Fibroblast of skin of abdomen (primary cell): ENCODE measurements at regions not wholly inside any gene's neighbourhood (a gene's known extent, or its start where the extent isn't known, plus 50 kb on each side); places are given as distances from the start of the nearest gene placed in this dataset.

Experiments used
- DNase-seq: peaks from one replicate; pipeline ENCODE4 v3.0.0-alpha.2; 2013

DNA sequence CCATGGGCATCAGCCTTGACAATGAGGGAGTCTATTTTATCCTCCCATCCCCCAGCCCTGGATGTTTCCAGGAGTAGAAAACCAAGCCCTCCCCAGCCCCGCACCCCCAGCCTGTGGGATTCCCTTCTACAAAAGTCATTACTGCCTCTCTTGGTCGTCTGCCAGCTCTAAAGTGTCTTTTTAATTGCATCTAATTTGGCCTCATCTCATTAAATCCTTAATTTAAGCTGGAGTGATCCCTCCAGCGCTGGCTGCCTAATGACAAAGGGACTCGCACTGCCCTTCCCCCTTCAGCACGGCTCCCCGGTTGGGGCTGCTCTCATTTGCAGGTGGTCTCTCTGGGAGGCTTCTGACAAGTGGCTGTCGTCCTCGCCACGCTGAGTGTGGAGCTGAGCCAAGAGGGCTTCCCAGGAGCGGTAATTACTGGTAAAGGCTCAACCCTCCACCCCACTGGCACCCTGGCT, 107.9 kb upstream of the ALDH1B1 start:
- DNase-seq: no peak

DNA sequence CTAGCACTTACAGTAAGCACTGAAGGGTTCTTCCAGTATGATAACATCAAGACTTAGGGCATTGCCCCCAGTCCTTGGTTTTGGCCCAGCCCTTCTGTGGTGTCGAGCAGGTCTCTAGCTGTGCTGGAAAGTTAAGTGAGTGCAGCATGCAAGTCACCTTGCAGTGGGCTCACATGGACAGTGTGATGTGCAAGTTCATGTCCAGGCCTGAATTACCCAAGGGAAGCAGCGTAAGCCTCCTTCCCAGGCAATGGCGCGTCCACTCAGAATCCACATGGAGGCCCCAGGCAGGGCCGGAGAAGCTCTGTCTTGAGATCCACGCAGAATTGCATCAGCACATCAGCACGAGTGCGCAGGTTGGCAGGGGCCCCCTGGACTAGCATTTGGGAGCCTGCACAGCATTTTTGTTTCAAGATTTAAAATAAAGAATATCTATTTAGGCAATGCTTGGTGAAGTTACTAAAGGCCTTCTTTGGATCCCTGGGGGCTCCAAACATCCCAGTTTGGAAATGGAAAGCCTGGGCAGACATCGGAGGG, 108.4 kb upstream of the ALDH1B1 start:
- DNase-seq: no peak

DNA sequence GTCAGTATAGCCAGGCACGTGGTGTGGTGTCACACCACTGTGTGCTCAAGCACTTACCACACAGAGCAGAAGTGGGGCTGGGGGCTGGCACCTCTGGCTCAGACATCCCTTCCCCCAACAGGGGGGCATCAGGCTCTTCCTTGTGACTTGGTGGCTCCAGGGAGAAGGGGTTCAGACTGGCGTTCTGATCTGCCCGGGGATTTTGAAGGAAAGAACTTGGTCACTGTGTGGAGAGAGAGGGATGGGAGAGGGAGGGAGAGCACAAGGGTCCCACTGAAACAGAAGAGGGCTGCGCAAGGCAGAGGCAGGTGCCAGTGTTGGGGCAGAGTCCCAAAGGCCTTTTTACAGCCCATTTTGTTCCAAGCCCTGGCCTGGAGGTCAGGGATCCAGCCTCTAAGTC, 109.7 kb upstream of the ALDH1B1 start:
- no peak for DNase-seq

DNA sequence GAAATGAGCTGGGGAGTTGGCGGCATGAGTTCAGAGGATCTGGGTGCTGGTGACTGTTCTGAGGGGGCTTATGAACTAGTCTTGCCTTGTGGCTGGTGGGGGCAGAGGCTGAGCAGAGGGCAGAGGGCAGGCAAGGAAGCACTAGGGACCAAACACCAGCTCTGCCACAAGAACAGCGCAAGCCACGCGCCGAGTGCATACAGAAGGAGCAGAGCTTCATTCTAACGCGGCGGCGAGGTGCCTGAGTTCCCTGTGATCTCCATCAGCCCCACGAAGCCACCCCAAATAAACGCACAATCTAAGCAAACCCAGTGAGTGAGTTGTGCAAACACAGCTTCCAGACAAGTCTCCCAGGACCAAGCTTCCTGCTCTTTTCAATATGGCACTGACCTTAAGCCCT, 110.6 kb upstream of the ALDH1B1 start:
- DNase-seq: no peak

DNA sequence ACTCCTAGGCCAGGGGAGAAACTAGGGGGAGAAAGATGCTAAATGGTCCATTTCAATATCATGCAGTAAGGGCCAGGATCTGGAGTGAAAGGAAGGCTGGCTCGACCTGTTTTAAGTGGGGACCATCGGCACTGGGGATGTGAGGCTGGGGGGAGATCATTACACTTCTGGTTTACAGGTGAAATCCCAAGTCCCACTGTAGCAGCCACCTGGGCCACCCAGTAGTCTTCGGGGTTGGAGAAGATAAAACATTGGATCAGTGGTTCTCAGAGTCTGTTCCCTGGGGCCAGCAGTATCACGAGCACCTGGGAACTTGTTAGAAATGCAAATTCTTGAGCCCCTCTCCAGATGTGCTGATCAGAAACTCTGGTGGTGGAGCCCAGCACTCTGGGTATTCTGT, 111.3 kb upstream of the ALDH1B1 start:
- no peak for DNase-seq

DNA sequence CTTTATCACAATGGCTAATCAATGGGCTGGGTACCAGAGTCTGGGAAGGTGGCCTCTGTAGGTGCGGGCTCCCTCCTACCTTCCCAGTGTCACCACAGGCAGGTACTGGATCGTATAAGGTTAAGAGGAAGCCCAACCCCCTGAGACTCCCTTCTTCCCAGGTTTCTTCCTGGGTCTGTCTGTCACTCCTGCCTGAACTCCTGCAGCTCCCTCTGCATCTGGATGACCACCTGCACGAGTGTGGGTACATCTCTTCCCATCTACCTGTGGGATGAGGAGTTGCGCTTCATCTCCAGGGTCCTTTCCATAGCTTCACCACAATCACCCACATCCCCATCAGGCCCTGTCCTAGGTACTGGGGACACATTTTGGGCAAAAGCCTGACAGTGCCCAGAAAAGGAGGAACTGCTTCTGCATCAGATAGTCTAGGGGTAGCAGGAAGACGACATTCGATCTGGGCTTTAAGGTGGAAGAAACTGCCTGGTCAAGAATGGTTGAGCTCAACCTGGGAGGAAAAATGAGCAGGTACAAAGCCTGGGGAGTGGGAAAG, 112.2 kb upstream of the ALDH1B1 start:
- no peak for DNase-seq

DNA sequence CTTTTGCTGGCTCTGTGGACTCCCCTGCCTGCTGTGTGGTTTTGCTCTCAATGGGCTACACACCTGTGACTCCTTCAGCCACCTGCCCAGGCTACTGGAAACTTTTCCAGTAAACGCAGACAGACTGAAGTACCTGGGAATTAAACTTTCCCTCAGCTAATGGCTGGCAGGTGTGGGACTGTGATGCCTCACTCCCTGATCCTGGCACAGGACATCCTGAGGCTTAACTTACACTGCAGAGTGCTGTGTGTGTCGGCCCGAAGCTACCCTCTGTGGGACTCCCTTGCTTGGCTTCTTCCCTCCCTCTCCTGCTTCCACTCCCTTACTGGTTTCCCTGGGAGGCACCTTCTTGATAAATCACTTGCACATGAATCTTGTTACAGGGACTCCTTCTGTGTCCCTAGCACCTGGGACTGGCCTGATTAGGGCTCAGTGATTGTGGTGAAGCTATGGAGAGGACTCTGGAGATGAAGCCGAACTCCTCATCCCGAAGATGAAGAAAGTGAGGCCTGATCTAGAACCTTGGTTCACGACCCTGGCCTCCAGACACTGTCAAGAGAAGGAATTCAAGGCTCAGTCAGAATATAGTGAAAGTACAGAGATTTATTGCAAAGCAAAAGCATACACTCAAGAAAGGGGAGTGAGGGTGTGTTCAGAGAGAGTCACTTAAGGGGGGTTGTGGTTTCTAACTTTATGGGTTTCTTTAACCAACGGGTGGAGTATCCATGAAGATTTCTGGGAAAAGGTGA, 113.4 kb upstream of the ALDH1B1 start:
- DNase-seq: no peak

DNA sequence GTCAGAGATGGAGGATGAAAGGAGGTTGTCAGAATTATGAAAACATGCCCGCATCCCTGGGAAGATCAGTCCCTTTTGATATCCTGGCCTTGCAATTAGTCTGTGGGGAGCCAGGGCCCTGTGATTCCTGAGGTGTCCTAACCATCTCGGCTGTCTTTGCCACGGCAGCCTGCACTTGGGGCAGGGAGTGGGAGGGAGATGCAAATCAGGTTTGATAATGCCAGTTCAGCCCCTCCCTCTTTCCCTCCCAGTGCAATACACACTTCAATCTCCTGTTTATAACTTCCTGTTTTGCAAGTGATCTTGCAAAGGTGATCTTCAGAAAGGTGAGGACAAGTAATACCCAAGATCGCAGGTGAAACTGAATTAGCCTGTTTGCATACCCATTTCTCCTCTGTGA, 114.0 kb upstream of the ALDH1B1 start:
- no peak for DNase-seq

DNA sequence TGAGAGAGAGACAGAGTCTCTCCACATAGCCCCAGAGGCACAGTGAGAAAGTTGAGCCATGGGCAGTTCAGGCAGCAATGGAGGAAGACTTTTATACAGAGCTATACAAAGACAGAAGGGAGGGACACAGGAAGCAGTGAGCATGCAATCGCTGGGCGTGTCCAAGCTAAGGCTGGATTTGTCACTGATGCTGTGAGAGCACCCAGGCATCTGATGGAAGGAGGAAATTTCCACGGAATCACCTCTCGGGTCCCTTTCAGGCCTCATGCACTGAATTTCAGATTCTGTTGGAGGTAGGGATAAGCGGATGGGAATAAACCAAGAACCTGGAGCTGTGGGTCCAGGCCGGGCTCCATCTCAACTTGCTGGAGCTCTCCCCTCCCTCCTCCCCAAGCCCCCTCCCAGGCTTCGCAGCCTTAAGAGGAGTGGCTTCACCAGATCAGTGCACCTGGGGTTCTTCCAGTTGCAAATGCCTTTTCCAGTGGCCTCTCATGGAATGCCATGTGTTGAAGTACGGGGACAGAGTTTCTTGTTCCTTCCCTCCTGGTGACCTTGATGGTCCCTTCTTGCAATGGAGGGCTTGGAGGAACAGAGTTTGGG, 114.8 kb upstream of the ALDH1B1 start:
- DNase-seq: no peak

DNA sequence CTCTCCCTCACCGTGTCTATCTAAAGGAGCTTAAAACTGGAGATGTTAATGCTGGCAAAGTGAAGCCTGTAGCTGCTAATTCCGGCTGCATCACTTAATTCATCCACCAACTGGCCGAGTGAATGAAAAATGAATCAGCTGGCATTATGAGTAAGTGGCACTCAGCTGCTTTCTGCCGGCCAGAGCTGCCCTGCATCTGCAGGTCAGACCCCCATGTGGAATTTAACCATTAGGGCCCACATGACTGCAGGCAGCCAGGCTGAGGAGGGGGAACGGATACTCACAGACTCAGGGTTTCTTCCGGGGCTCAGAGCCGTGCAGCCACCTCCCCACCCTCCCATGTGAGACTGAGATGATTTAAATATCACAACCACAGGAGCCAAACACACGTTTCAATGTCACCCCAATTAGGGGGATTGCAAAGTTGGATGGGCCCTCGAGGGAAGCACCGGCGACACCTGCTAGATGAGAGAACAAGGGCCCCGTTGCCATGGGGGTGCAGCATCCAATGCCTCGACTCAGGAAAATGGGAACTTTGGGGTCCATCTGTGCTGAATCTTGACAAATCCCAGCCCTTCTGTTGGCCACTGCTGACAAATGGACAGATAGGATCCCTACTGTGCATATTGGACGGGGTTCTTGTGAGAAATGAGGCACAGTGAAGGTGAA, 115.6 kb upstream of the ALDH1B1 start:
- DNase-seq: no peak

DNA sequence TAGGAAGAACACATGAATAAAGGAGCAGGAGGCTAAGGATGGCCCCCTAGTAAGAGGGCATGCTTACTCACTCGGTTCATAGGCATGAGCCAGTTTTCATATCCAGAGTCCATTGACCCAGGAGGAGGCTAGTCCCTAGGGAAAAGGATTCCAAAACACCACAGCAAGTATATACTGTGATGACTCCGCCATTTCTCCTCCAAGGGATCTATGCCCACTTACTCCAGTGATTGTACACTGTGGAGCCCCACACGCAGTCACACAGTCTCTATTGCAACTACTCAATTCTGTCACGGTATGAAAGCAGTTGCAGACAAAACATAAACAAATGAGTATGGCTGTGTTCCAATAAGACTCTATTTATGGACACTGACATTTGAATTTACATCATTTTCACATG, 117.7 kb upstream of the ALDH1B1 start:
- no peak for DNase-seq

DNA sequence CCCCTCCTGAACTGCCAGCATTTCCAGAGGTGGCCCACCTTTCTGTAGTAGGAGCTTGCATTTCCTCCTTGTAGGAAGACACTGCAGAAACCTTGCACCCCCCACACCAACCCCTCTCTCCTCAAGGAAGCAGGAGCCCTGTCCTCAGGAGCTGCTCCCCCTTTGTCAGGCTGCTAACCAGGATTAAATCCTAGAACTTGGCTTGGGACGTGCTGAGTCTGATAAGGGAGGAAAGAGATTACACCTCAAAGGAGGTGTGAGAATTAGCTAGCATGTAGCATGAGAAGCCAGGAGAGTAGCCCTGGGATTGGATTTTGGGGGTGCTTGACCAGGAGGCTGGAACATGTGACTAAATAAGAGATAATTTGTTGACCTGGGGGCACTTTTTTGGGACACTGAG, 119.8 kb upstream of the ALDH1B1 start:
- no peak for DNase-seq

DNA sequence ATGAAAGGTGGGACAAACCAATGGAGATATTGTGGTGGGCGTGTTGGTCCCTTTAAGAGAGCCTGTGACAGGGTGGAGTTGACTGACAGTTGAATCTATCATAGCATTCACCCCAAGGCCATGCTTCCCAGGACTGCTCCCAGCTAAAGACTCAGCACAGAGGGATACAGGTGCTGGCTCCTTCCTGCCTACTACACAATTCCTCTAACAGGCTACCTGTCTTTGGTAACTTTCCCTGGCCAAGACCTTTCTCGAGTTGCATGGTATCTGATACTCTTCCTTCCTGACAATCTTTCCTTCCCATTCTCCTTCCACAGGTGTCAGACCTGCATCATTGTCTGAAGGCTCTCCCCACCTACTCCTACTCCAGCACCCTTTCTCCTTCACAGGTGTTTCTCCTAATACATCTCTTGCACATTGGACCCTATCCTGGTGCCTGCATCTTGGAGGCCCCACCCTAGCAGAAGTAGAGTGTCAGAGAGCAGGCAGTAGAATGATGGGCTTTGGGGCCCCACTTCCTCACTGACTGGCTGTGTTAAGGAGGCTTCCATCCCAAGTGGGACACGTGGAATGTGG, 120.7 kb upstream of the ALDH1B1 start:
- DNase-seq: no peak

DNA sequence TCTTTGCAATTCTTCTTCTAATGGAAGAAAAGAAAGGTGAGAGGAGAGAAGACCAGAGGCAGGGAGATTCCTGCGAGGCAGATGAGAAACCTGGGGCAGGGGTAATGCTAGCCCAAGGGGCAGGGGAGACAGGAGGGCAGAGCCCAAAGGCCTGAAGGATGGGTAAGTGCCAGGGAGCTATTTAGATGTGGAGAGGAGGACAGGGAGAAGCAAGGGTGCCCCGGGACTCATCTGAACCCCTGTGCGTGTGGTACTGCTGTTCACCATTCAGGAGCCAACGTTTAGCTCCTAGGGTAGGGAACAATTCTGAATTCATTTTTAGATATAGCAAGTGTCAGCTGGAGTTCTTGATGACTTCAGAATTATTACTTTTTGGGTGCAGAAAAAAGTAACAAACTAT, 122.7 kb upstream of the ALDH1B1 start:
- no peak for DNase-seq

DNA sequence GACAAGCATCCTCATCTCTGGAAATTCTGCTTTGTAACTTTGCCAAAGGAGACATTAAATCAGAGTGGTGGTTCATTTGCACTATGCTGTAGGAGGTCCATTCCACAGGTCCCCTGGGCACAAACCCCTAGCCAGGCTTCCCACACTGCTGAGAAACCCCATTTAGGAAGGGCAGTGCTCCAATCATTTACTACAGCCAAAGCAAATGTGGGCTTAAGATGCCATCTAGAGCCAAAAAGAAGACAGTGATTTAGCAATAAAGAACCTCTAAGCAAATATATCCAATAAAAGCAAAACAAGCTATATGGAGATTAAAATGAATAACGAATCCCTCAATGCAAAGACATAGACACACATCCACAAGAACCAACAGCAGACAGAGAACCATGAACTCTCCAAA, 129.0 kb upstream of the ALDH1B1 start:
- peak; percentile 37 for DNase-seq

DNA sequence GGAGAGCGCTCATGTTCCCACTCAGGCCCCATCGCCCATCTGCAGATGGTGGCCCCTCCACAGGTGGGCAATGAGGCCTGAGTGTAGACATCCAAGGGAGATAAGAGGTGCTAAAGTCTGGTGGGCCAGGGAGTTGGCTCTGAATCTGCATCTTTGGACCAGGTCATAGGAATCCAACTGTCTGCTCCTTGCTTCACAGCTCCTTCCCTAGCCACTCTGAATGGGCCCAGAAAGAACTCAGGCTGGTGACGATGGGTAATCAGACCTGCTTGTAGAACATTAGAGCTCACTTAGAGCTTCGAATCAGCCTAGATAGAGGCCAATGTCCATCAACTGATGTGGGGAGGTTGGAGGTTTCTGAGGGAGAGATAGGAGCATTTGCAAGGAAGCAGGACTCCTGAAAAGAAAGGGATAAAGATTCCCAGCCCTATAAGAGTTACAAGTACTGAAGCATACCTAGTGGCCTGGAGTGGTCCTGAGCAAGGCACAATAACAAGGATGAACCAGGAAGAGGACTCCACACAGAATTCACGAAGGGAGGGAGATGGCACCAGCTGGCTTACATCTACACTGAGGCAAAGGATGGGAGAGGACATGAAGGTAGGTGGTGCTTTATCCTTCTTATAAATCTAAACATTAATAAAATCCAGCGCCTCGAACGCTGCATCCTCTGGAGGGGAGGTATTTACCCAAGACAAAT, 132.8 kb upstream of the ALDH1B1 start:
- no peak for DNase-seq

DNA sequence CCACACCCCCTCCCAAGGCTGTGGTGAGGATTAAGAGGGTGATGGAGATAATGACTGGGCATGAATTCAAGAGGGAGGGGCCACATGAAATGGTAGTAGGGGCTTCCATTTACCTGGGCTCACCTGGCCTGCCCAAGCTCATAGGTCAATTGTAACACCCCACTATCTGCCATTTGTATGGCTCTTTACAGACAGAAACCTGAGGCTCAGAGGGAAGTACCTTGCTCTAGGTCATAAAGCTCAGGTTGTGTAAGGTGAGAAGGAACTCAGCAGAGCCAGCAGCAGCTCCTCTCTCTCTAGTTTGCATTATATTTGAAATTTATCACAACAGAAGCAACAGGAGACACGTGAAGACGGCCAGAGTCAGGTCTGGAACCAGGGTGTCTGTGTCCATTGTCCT, 133.4 kb upstream of the ALDH1B1 start:
- DNase-seq: no peak

DNA sequence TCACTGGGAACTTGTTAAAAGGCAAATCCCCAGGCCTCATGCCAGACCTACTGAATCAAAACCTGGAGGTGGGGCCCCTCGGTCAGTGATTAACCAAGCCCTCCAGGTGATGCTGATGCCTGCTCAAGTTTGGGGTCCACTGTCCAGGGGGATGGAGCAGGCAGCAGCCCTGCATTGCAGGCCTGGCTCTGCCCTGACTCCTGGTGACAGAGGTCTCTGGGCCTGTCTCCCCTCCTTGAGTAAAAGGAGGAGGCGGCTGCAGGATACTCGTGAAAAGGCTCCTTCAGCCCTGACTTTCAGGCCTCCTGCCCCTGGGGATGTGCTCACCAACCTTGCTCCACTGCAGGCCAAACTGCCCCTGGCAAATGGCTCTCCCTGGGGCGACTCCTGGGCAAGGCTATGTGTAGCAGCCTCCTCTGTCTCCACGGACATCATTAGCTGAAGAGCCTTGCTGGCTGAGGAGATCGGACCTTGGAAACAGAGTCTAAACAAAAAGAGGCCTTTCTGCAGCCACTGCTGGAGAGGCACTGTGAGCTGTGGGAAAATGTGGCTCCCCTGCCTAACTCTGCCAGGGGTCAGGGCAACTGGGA, 134.8 kb upstream of the ALDH1B1 start:
- DNase-seq: no peak

DNA sequence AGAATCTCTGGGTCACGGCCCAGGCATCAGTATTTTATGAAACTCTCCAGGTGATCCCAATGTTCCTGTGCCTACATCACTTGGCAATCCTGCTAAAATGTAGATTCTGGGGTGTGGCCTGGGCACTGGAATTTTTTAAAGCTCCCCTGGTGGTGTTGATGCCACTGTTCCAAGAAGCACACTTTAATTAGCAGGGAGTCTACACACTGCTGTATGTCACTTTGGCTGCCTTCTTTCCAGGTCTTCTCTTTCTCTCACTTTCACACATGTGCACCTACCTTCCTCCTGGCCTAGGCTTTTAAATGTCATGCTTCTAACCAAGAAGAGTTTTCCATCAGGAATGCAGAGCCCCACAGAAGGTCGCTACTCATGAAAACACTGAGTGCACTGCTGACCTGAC, 136.0 kb upstream of the ALDH1B1 start:
- DNase-seq: no peak

DNA sequence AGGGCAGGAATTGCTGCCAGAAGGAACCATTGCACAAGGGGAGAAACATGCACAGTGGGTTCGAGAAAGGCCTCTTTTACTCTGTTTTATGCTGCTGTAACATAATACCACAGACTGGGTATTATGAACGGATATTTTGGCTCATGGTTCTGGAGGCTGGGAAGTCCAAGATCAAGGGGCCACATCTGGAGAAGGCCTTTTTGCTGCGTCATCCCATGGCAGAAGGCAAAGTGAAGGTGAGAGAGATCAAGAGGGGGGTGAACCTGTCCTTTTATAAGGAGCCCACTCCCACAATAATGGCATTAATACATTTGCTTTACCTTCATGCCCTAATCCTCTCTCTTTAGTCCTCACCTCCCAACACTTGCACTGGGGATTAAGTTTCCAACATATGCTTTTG, 136.9 kb upstream of the ALDH1B1 start:
- DNase-seq: no peak

DNA sequence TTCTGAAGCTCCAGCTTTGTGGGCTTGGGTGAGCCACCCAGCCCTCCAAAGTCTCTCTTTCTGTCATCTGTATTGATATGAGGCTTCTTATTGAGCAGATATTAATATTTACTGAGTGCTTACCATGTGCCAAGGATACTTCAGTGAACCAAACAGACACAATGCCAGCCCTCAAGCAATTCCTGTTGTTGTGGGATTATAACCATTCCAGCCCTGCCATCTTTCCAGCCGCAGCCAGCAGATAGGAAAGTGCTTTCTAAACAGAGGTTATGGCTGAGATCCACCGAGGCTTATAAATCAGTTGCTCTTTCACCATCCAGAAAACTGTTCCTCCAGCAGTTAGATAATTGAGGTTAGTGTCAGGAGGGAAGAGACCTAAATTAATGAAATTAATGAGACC, 137.7 kb upstream of the ALDH1B1 start:
- DNase-seq: no peak

DNA sequence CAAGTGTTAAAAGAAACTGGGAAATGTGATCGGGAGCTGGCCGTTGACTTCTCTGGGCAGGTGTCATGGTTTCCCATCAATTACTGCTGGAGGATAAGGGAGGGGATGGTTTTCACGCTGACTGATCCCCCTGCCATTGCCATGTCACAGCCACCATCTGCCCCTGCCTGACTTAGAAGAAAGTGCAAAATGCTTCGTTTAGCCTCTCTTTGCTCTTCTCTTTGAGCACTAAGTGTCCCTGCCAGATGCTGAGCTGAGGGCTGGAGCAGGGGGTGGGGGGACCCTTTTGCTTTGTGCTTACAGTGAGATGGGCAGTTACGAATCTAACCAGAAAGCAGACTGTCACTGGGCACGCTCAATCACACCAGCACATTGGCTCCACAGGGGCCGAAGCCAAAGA, 138.4 kb upstream of the ALDH1B1 start:
- no peak for DNase-seq
